ENCODE measurements at regions not wholly inside any gene's neighbourhood (a gene's known extent, or its start where the extent isn't known, plus 50 kb on each side); places are given as distances from the start of the nearest gene placed in this dataset.

DNA sequence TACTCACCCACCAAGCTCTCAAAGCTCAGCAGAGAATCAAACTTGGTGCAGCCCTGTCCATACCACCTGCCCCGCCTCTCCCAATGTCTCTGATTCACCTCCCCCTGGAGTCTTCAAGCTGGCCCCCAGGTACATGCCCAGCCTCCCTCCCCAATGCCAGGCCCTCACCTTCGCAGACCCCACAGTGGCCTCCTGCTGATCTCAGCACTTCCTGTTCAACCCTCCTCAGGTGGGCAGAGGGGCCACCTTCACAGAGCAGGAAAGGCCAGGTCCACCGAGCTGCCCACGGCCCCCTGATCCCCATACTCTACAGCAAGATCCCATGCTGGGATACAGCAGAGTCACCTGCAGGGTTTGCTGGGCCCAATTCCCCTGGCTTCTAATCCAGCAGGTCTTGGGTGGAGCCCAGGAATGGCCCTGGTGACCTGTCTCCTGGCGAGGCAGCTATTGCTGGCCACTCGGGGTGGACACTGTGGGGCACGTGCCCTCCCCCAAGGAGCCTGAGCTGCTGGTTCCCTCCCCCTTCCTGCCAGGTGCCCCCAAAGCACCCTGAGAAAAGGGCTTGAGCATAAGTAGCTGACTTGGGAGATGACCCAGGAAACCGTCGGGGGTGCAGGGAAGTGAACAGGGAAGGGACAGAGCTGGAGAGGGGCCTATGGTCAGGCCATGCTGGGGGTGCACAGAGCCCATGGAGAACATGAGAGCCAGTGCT is 150.7 kb downstream of the BRD1 start:
- Histone ChIP-seq H3K9ac (ENCODE audit: low read depth, low read length) (no peak overlapping the region), H2AFZ (replicated peaks; ENCODE audit: low read length, poor library complexity) (no peak overlapping the region), H3K14ac (replicated peaks; ENCODE audit: low read depth, low read length) (no peak overlapping the region), H3K4ac (ENCODE audit: low read depth, low read length) (no peak overlapping the region), H2BK120ac (ENCODE audit: low read depth, low read length) (no peak overlapping the region), H3K9me1 (ENCODE audit: insufficient read depth, low read length) (no peaks in the 10 kb centered on the region), H3K27me3 (ENCODE audit: control insufficient read depth, insufficient read depth, low read length) (peaks cover under 1% of the 10 kb centered on the region; the same call in 1 of the 2 replicates), H4K20me1 (ENCODE audit: insufficient read depth, low read length) (no peaks in the 10 kb centered on the region), H3K27ac (ENCODE audit: insufficient read depth, low read length) (no peak overlapping the region), H3K9me3 (ENCODE audit: control insufficient read depth, insufficient read depth, low read length) (no peaks in the 10 kb centered on the region), H3K4me3 (ENCODE audit: insufficient read depth, low read depth, low read length) (no peak overlapping the region), H3K56ac (ENCODE audit: extremely low read depth, insufficient read depth, low read length) (no peak overlapping the region), H2BK20ac (ENCODE audit: low read depth, low read length) (no peak overlapping the region), H3K18ac (ENCODE audit: low read depth, low read length) (no peak overlapping the region), H3K79me1 (ENCODE audit: low read depth in 1 of 2, low read length in 2 of 2) (no peaks in the 10 kb centered on the region), H4K91ac (ENCODE audit: insufficient read depth, low read depth, low read length) (no peak overlapping the region), H3K4me1 (ENCODE audit: control insufficient read depth, insufficient read depth, low read length) (no peaks in the 10 kb centered on the region), H2AK9ac (replicated peaks; ENCODE audit: low read depth, low read length, poor library complexity) (no peak overlapping the region), H3K4me2 (ENCODE audit: low read depth, low read length) (no peak overlapping the region), H3K36me3 (ENCODE audit: control insufficient read depth, insufficient read depth, low read length) (no peaks in the 10 kb centered on the region), H2AK5ac (ENCODE audit: low read depth, low read length) (no peak overlapping the region), H4K5ac (ENCODE audit: low read depth, low read length) (no peak overlapping the region), H2BK5ac (ENCODE audit: low read depth, low read length, poor library complexity, severe bottlenecking) (no peak overlapping the region), H3K23ac (ENCODE audit: low read depth, low read length) (no peak overlapping the region), H2BK15ac (ENCODE audit: low read depth, low read length) (no peak overlapping the region), H4K8ac (ENCODE audit: low read depth in 2 of 2, low read length in 2 of 2) (no peak overlapping the region)
- WGBS, 2 experiments (ENCODE audit: extremely low coverage in 2 of 2, insufficient read length in 1 of 2) = 80% methylated on average over 1 of the region's 9 CpGs; no CpG with 5 or more reads in 1 of the 2 experiments
- TF ChIP-seq SMC3 (IDR thresholded peaks at IDR 0.05; ENCODE audit: low read depth, low read length) (no peak), RFX5 (IDR thresholded peaks at IDR 0.05; ENCODE audit: low read depth, low read length) (no peak), NFE2L2 (IDR thresholded peaks at IDR 0.05; ENCODE audit: low read depth, low read length) (no peak), CHD1 (IDR thresholded peaks at IDR 0.05; ENCODE audit: low read depth, low read length) (no peak), FOS (IDR thresholded peaks at IDR 0.05; ENCODE audit: low read depth, low read length) (no peak), CEBPB (IDR thresholded peaks at IDR 0.05; ENCODE audit: low read depth, low read length) (no peak), MXI1 (IDR thresholded peaks at IDR 0.05; ENCODE audit: borderline replicate concordance, low read depth, low read length) (no peak), MAZ (IDR thresholded peaks at IDR 0.05; ENCODE audit: borderline replicate concordance, low read depth, low read length) (no peak), POLR2A (IDR thresholded peaks at IDR 0.05; ENCODE audit: low read depth, low read length) (no peak), RCOR1 (IDR thresholded peaks at IDR 0.05; ENCODE audit: insufficient replicate concordance, low read length) (no peak), BHLHE40 (IDR thresholded peaks at IDR 0.05; ENCODE audit: low read depth, low read length) (no peak), RAD21 (IDR thresholded peaks at IDR 0.05; ENCODE audit: low read length) (no peak)
- TF ChIP-seq, protein P1, sequence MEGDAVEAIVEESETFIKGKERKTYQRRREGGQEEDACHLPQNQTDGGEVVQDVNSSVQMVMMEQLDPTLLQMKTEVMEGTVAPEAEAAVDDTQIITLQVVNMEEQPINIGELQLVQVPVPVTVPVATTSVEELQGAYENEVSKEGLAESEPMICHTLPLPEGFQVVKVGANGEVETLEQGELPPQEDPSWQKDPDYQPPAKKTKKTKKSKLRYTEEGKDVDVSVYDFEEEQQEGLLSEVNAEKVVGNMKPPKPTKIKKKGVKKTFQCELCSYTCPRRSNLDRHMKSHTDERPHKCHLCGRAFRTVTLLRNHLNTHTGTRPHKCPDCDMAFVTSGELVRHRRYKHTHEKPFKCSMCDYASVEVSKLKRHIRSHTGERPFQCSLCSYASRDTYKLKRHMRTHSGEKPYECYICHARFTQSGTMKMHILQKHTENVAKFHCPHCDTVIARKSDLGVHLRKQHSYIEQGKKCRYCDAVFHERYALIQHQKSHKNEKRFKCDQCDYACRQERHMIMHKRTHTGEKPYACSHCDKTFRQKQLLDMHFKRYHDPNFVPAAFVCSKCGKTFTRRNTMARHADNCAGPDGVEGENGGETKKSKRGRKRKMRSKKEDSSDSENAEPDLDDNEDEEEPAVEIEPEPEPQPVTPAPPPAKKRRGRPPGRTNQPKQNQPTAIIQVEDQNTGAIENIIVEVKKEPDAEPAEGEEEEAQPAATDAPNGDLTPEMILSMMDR (conservative IDR thresholded peaks at IDR 0.05; ENCODE audit: low read depth, low read length) = no peak
- TF ChIP-seq, protein P2, sequence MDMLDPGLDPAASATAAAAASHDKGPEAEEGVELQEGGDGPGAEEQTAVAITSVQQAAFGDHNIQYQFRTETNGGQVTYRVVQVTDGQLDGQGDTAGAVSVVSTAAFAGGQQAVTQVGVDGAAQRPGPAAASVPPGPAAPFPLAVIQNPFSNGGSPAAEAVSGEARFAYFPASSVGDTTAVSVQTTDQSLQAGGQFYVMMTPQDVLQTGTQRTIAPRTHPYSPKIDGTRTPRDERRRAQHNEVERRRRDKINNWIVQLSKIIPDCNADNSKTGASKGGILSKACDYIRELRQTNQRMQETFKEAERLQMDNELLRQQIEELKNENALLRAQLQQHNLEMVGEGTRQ (IDR thresholded peaks at IDR 0.05; ENCODE audit: low read depth, low read length) = no peak
- TF ChIP-seq, protein P3, sequence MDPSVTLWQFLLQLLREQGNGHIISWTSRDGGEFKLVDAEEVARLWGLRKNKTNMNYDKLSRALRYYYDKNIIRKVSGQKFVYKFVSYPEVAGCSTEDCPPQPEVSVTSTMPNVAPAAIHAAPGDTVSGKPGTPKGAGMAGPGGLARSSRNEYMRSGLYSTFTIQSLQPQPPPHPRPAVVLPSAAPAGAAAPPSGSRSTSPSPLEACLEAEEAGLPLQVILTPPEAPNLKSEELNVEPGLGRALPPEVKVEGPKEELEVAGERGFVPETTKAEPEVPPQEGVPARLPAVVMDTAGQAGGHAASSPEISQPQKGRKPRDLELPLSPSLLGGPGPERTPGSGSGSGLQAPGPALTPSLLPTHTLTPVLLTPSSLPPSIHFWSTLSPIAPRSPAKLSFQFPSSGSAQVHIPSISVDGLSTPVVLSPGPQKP (IDR thresholded peaks at IDR 0.05; ENCODE audit: borderline replicate concordance, low read depth, low read length) = no peak
- ChIA-PET POLR2A (ENCODE audit: unreplicated experiment) (no interaction called here), CTCF (no interaction called here)
- intact Hi-C loops (cut with micrococcal nuclease) = no loop called here
- no peak for ATAC-seq (ENCODE audit: low read depth)
- in situ Hi-C loops (cut with MboI; ENCODE audit: low sequenced_read_pairs) = no loop called here
- no TSS peak for BruUV-seq (replicated peaks)
- no peak for DNase-seq
- dilution Hi-C loops (cut with HindIII; ENCODE audit: low sequenced_read_pairs, unreplicated experiment) = no loop called here

All from IMR-90 (cell line).